ENCODE measurements at regions not wholly inside any gene's neighbourhood (a gene's known extent, or its start where the extent isn't known, plus 50 kb on each side); places are given as distances from the start of the nearest gene placed in this dataset.

- DNase-seq (ENCODE audit: low read depth in 2 of 2) = no peak
- H3K4me3 ChIP-seq (replicated peaks in 1 of 2; ENCODE audit: low read depth in 2 of 2, low read length in 2 of 2) = no peak overlapping the region
- TF ChIP-seq, protein P1, sequence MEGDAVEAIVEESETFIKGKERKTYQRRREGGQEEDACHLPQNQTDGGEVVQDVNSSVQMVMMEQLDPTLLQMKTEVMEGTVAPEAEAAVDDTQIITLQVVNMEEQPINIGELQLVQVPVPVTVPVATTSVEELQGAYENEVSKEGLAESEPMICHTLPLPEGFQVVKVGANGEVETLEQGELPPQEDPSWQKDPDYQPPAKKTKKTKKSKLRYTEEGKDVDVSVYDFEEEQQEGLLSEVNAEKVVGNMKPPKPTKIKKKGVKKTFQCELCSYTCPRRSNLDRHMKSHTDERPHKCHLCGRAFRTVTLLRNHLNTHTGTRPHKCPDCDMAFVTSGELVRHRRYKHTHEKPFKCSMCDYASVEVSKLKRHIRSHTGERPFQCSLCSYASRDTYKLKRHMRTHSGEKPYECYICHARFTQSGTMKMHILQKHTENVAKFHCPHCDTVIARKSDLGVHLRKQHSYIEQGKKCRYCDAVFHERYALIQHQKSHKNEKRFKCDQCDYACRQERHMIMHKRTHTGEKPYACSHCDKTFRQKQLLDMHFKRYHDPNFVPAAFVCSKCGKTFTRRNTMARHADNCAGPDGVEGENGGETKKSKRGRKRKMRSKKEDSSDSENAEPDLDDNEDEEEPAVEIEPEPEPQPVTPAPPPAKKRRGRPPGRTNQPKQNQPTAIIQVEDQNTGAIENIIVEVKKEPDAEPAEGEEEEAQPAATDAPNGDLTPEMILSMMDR (IDR thresholded peaks at IDR 0.05; ENCODE audit: low read depth, low read length) = no peak
These were observed 132.1 kb upstream of the FOXQ1 start for GRCh38 chr6:1179571-1180459.

- DNase-seq (ENCODE audit: low read depth in 2 of 2) = no peak
- TF ChIP-seq, protein P1 (IDR thresholded peaks at IDR 0.05; ENCODE audit: low read depth, low read length) = no peak
- no peak overlapping the region for H3K4me3 ChIP-seq (replicated peaks in 1 of 2; ENCODE audit: low read depth in 2 of 2, low read length in 2 of 2)
These were observed 133.3 kb upstream of the FOXQ1 start for GRCh38 chr6:1178590-1178989.

DNA sequence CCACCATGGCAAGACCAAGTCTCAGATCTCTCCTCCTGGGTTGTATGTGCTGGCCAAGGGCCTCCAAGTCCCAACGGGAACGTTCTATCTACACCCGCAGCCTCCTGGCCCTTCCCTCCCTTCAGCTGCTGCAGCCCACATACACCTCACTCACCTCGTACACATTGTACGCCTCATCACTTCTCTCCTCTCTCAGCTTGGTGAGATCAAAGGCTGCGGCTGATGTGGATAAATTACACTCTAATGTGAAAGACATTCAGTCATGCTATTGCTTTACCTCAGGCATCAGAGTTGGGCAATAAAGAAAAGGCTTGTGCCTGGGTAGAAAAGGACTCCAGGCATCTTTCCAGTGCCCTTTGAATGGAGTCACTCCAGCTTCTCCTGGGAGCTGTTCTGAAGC, 135.3 kb upstream of the FOXQ1 start:
- no peak overlapping the region for H3K4me3 ChIP-seq (replicated peaks in 1 of 2; ENCODE audit: low read depth in 2 of 2, low read length in 2 of 2)
- TF ChIP-seq, protein P1 (IDR thresholded peaks at IDR 0.05; ENCODE audit: low read depth, low read length) = no peak
- no peak for DNase-seq (ENCODE audit: low read depth in 2 of 2)

DNA sequence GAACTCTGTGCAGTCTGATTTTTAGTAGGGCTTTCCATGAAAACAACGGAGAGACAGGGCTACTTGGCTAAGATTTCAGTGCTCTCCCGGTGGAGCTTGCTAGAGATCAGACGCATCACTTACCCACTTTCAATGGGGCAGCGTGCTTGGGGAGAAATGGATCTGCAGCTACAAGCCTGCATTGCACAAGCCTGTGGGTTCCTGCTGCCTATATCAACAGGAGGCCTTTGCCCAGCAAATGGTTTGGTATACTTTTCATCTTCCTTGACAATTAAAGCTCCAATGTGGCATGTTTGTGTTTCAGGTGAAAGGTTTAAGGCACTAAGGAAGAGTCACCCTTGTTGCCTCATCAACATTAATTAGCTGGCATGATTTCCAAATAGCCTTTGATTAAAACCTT, 136.0 kb upstream of the FOXQ1 start:
- DNase-seq (ENCODE audit: low read depth in 2 of 2) = no peak
- no peak overlapping the region for H3K4me3 ChIP-seq (replicated peaks in 1 of 2; ENCODE audit: low read depth in 2 of 2, low read length in 2 of 2)
- TF ChIP-seq, protein P1 (IDR thresholded peaks at IDR 0.05; ENCODE audit: low read depth, low read length) = no peak

GRCh38 chr6:1170794-1171193, 141.1 kb upstream of the FOXQ1 start:
- peak in 1 of 2 donors; percentile 3 for DNase-seq (ENCODE audit: low read depth in 2 of 2)
- TF ChIP-seq, protein P1 (IDR thresholded peaks at IDR 0.05; ENCODE audit: low read depth, low read length) = no peak
- H3K4me3 ChIP-seq (replicated peaks in 1 of 2; ENCODE audit: low read depth in 2 of 2, low read length in 2 of 2) = no peak overlapping the region

- no peak for DNase-seq (ENCODE audit: low read depth in 2 of 2)
- TF ChIP-seq, protein P1 (IDR thresholded peaks at IDR 0.05; ENCODE audit: low read depth, low read length) = no peak
- no peak overlapping the region for H3K4me3 ChIP-seq (replicated peaks in 1 of 2; ENCODE audit: low read depth in 2 of 2, low read length in 2 of 2)
These were observed 147.3 kb upstream of the FOXQ1 start for GRCh38 chr6:1164600-1164999.
